Fibroblast of the aortic adventitia (primary cell): ENCODE measurements at regions not wholly inside any gene's neighbourhood (a gene's known extent, or its start where the extent isn't known, plus 50 kb on each side); places are given as distances from the start of the nearest gene placed in this dataset.

Experiments
- DNase-seq: peaks from one replicate; pipeline ENCODE4 v3.0.0-alpha.2; 2010; ENCODE audit warnings: low read depth
- H3K4me3 ChIP-seq: 2 replicates; pipeline ENCODE4 v1.5.1; 2011; ENCODE audit warnings: low read depth, mild to moderate bottlenecking, control low read depth, low read length, moderate library complexity
- TF ChIP-seq, protein P1 (sequence below): IDR thresholded peaks from 2 replicates; pipeline ENCODE4 v1.5.1; 2011; ENCODE audit warnings: mild to moderate bottlenecking, low read length, control low read depth, inconsistent platforms; ENCODE audit not compliant: insufficient read depth

DNA sequence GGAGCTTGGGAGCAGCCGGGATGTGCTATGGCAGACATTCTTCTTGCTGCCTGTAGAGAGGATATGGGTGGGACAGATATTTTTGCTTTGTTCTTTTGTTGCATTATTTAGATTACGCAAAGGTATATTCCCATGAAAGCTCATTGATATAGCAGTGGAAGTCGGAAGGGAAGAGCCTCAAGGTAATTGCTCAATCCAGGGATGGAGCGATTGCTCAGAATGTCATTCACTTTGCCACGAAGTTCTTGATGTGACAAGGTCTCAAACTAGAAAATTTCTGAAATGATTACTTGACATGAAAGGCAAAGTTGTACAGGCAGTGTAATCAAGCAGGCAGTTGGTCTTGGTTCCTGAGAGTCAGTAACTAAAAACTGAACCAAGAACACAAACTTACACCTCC is 615.6 kb upstream of the CDH4 start:
- TF ChIP-seq, protein P1, sequence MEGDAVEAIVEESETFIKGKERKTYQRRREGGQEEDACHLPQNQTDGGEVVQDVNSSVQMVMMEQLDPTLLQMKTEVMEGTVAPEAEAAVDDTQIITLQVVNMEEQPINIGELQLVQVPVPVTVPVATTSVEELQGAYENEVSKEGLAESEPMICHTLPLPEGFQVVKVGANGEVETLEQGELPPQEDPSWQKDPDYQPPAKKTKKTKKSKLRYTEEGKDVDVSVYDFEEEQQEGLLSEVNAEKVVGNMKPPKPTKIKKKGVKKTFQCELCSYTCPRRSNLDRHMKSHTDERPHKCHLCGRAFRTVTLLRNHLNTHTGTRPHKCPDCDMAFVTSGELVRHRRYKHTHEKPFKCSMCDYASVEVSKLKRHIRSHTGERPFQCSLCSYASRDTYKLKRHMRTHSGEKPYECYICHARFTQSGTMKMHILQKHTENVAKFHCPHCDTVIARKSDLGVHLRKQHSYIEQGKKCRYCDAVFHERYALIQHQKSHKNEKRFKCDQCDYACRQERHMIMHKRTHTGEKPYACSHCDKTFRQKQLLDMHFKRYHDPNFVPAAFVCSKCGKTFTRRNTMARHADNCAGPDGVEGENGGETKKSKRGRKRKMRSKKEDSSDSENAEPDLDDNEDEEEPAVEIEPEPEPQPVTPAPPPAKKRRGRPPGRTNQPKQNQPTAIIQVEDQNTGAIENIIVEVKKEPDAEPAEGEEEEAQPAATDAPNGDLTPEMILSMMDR, result no peak
- DNase-seq, result no peak
- H3K4me3 ChIP-seq, result no peak overlapping the region

DNA sequence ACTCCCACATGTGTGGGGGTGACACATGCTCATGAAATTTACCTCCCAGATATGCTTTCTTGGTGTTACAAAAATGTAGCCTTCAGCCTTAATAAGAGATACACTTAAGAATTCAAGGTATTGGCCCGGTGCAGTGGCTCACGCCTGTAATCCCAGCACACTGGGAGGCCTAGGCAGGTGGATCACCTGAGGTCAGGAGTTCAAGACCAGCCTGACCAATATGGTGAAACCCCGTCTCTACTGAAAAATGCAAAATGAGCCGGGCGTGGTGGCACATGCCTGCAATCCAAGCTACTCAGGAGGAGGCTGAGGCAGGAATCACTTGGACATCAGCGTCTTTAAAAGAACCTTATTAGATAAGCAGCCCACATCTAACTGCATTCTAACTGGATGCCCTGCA is 614.3 kb upstream of the CDH4 start:
- no peak for DNase-seq
- no peak overlapping the region for H3K4me3 ChIP-seq
- TF ChIP-seq, protein P1, result no peak

DNA sequence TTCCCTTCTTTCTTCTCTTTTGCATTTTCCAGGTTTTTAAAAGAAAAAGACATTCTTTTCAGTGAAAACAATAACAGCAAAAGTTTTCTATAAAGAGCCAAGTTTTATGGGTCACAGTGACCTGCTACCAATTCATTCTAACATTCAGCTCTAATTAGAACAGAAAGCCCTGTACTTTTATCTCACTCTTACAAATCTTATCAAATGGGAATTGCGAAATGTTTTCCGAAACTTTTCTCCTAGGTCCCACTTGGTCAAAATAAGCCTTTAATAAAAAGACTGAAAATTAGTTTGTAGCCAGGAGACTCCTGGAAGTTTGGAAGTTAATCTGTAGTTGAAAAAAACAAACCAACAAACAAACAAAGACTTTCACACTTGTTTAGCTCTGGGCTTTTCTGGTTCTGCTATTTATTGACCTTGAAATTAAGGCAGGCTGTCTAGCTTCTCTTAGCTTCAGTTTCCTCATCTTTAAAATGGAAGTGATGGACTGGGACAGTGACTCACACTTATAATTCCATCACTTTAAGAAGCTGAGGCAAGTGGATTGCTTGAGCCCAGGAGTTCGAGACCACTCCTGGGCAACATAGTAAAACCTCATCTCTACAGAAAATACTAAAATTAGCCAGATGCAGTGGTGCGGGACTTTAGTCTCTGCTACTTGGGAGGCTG is 613.5 kb upstream of the CDH4 start:
- H3K4me3 ChIP-seq, result no peak overlapping the region
- TF ChIP-seq, protein P1, result no peak
- no peak for DNase-seq

DNA sequence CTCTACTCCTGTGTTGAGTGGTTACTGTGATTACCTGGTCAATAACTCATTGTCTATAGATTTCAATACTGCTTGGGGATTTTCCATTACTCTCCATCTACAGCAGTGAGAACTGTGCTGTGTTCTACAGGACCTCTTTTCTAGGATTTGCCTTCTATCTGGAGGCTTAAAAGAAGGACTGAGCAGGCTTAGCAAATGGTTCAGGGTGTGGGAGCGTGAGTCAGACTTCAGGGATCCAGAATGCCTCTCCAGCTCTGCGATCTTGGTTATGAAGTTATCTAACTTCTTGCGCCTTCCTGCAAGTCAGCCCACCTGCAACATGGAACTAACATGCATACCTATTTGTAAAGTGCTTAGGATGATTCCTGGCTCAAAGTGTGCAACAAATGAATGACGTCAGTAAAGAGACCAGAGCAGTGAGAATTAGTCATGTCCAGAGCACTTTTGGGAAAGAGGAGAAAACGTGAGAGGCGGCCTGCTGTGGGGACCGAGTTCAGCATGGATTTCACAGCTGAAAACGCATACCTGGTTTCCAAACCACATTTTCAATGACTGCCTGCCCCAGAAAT is 610.1 kb upstream of the CDH4 start:
- DNase-seq, result no peak
- H3K4me3 ChIP-seq, result no peak overlapping the region
- TF ChIP-seq, protein P1, result no peak

DNA sequence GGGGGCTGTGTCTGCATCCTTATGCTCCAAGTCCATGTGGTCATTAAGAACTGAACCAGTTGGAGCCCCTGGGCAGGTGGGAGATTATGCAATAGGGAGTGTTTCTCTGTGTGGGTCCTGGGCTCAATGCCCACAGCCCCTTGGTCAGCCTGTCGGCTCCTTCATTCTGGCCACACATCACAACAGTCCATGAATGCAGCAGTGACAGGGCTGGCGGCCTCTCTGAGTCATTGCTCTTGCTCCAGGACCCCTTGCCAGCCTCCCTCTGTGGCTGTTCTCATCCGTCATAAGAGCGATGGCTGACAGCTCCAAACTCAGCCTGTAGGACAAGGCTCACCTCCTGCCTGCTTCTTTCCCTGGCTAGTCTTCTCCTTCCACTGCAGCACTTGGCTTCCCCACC is 609.5 kb upstream of the CDH4 start:
- no peak for DNase-seq
- H3K4me3 ChIP-seq, result no peak overlapping the region
- TF ChIP-seq, protein P1, result no peak

DNA sequence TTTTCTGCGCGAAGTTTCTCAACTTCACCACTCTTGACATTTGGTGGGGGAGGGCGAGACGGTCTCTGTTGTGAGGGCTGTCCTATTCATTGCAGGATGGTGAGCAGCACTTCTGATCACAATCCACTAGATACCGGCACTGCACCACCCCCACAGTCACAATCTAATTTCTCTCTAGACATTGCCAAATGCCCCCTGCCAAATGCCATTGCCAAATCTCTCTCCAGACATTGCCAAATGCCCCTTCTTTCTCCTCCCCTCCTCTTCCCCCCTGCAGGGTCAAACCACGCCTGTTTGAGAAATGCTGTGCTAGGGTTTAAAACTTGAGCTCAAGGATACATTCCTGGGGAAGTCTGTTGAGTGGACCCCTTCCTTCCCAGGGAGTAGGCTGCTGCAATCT is 603.5 kb upstream of the CDH4 start:
- H3K4me3 ChIP-seq, result no peak overlapping the region
- TF ChIP-seq, protein P1, result no peak
- no peak for DNase-seq

DNA sequence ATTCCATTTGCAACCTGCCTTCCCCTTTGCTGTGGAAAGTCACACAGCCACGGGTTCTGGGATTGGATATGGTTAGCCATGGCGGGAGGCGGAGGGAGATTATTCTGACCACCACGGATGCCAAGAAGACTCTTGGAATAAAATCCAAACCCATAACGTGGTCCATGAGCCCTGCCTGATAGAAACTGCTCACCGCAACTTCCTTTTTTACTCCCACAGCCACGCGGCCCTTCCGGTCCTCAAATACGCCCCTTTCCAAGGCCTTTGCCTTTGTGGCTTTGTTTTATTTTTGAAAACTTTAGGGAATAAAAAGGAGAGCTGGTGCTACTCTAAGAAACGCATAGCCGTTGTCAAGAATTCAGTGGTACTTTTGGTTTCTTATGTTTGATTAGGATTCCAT is 602.5 kb upstream of the CDH4 start:
- TF ChIP-seq, protein P1, result no peak
- H3K4me3 ChIP-seq, result no peak overlapping the region
- no peak for DNase-seq
